ENCODE measurements at regions not wholly inside any gene's neighbourhood (a gene's known extent, or its start where the extent isn't known, plus 50 kb on each side); places are given as distances from the start of the nearest gene placed in this dataset.
A peak's percentile ranks its signal among the peaks of the same experiment; 100 is the strongest.
"Not testable (repeated sequence)": the region's sequence is repeated elsewhere in the genome, so short reads cannot be mapped to it uniquely, and the experiment has no call there.

DNA sequence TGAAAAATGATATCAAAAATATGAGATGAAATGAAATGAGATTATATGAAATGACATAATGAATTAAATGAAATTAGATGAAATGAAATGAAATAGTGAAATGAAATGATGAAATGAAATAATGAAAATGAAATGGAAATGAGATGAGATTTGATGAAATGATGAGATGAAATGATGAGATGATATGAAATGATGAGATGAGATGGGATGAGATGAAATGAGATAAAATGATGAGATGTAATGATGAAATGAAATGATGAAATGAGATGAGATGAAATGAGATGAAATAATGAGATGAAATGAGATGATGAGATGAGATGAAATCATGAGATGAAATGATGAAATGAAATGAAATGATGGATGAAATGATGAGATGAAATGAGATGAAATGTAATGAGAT is 233.9 kb downstream of the PPIAL4F start:
- H3K36me3 ChIP-seq (replicated peaks in 1 of 2; ENCODE audit: insufficient read depth in 1 of 2, low read depth in 2 of 2); DNase-seq; ATAC-seq; H3K9me3 ChIP-seq; H3K4me1 ChIP-seq; H3K27ac ChIP-seq; H3K4me3 ChIP-seq; intact Hi-C loops (cut with DNase I); H3K27me3 ChIP-seq: not testable (repeated sequence)
- TF ChIP-seq, protein P1, sequence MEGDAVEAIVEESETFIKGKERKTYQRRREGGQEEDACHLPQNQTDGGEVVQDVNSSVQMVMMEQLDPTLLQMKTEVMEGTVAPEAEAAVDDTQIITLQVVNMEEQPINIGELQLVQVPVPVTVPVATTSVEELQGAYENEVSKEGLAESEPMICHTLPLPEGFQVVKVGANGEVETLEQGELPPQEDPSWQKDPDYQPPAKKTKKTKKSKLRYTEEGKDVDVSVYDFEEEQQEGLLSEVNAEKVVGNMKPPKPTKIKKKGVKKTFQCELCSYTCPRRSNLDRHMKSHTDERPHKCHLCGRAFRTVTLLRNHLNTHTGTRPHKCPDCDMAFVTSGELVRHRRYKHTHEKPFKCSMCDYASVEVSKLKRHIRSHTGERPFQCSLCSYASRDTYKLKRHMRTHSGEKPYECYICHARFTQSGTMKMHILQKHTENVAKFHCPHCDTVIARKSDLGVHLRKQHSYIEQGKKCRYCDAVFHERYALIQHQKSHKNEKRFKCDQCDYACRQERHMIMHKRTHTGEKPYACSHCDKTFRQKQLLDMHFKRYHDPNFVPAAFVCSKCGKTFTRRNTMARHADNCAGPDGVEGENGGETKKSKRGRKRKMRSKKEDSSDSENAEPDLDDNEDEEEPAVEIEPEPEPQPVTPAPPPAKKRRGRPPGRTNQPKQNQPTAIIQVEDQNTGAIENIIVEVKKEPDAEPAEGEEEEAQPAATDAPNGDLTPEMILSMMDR (IDR thresholded peaks at IDR 0.05) = peak in 1 of 7 experiments; percentile 13

Measured in body of pancreas (tissue), 4 donors.